NCI-H748 treated with DMSO at 0.1 percent for 48 hours (cell line): ENCODE measurements at regions not wholly inside any gene's neighbourhood (a gene's known extent, or its start where the extent isn't known, plus 50 kb on each side); places are given as distances from the start of the nearest gene placed in this dataset.

ENCODE experiments used
- DNase-seq: peaks from one replicate; lab custom pipeline; 2025; lab: John Stamatoyannopoulos, UW

DNA sequence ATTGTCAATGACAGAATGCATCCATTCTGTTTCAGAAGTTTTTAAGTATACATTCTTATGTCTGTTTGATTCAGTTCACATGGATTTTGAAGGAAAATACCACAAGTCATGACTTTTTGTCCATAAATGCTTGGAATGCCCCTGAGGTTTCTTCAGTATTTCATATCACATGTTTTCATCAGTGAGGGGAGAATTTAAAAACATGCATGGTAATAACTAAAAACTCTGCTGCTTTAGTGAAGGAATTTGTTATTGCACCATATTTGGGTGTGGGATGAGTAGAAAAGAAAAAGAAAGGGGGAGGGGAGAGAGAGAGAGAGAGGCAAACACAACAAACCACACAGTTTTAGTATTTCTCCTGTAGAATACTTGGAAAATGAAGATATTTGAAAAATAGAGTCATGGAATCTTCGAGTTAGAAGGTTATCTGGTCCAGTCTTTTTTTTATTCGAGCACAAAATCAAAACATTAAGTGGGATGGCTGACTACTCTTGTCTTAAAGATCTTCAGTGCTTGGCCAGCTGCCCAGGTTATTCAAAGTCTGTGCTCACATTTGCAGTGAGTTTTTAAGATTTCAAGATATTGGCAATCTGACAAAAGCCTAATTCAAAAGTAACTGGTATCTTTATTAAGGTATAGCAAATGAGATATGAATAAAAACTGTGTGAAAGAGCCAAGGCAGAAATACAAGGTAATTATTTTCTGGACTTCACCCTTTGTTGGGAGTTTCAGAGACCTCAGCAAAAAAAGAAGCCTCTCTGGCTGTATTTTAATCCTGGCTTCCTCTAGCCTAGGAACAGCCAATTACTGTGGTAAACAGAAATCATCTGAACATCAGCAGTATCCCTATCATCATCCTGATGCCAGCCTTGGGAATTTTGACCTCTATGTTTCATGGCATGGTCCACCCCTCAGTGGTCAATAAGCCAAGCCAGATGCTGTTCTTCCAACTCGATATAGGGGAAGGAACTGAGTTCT lies 687.9 kb upstream of the CITED2 start:
- DNase-seq = no peak

DNA sequence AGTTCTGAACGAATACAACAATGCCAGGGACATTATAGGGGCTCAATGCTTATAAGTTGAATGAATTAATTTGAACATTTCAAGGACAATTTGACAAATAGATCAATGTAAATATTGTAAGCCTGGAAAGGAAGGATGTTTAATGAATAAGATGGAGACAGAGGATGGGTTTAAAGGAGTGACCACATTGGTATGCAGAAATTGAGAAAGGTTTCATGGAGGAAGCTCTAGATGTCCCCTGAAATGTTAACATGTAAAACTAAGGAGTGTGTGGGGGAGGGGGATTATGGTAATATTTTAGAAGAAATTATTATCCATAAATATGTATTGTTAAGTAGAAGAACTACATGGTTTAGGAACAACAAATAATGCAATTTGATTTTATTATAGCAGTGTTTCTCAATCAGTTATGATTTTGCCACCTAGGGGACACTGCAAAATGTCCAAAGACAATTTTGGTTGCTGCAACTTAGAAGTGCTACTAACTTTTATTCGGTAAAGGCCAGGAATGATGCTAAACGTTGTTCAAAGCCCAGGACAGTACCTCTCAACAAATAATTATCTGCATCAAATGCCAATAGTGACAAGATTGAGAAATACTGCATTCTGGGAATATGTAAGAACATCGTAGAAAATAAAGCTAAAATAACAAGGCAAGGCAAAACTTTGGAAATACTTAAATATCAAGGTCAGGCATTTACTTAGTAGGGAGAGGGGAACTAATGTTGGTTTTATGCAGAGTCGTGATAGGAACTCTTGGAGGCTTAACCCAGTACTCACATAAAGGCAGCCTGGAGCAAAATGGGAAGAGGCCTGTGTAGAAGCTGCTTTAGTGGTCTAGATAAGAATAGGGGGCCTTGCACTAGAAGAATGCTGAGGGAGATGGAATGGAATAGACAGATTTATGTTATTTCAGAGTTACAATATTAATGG lies 686.9 kb upstream of the CITED2 start:
- no peak for DNase-seq

DNA sequence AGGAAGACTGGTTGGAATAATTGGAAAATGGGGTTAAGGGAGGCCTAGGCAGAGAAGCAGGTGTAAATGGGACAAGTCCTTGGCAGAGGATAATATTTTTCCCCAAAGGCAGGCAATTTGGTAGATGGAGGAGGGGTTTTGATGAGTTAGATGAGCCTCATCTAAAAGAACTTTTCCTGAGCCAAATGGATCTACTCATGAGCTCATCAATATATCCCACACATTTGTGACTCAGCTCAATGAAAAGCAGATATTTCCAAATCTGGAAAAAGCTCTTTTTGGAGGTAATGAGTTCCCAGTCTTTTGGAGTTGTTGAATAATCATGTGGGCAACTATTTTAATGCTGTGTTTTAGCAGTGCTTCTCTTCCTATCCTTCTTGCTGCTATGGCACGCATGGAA lies 685.5 kb upstream of the CITED2 start:
- DNase-seq = no peak

DNA sequence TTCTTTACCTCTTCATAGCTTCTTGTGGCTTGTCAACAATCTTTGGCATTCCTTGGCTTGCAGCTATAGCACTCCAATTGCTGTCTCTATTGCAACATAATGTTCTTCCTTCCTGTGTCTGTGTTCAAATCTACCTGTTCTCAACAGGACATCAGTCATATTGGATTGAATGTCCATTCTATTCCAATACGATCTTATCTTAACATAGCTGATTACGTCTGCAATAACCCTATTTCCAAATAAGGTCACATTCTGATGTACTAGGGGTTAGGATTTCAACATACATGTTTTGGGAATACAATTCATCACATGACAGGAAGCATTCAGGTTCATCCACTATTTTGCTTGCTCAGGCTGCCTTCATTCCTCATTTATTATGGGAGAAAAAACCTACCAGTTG lies 684.4 kb upstream of the CITED2 start:
- no peak for DNase-seq

DNA sequence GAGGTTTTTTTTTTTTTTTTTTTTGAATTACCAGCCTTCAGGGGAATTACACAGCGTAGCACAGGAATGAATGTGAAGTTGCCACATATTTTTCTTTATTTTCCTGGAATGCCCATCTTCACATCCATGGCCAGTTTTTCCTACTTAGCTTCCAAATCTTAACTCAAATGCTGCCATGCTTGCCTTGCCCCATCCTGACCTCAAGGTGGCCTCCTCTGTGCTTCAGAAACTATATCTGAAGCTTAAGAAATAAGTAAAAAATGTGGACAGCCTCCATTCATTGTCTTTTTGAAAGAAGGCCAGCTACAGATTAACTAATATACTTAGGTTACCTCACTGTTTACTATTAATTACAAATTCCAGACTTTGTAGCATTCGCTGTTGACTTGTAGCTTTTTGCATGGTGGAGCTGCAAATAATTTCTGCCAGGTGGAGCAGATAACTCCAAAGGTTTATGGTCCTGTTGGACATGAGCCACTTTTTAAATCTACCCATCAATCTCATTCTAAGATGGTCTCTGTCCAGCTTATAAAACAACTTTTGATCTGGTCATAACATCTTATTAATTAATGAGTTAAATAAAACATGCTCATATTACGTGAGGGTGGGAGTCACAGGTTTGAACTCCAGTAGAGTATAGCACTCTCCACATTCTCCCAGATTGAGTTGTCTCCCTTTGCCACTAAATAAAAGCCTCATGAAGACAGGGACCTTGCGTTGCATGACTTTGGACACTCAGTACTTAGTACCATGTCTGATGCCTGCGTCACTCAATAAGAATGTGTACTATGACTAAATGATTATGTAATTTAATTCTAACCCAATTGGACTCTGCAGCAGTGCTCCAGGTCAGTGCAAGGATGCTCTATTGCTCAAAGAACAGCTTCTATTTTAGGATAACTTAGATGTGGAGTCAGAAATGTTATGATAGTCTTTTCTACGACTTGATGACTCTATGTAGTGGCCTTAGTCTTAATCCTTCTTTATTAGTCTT lies 678.6 kb upstream of the CITED2 start:
- DNase-seq = no peak

DNA sequence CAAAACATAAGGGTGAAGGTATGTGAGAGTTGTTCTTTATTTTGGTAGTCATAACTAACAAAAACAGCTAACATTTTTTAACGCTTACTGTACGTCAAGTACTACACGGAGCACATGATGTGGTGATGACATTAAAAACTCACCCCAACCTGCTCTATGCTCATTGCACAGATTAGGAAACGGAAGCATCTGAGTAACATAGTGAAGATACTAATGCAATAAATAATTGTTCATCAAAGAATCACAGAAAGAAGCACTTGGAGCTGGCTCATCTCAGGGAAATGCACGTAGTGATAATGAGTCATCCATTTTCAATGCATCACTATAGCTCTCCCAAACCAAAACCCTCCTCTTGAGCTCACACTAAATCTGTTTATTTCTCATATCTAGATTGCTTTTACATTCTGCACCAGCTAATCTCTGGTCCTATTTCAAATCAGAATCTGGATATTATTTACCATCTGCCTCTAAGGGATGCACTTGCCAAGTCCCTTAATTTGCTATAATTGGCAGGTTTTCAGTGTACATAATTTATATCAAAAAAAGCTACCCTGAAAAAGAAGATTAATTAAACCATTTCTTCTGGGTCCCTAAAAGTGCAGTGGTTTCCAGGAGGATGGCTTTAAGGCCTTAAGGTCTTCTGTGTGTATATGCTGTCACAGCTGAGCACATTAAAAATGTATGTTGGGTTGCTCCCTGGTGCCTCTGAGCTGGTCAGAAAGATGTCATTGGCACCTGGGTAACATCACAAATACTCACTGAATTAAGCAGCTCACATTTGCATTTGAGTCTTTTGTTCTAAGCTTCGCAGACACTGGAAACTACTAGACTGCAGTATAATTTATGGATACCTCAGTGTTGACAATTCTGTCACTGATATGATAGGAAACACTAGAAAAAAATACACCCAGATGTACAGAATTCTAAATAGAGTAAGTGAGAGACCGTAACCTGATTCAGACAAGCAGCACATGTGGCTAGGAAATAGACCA lies 677.4 kb upstream of the CITED2 start:
- no peak for DNase-seq

DNA sequence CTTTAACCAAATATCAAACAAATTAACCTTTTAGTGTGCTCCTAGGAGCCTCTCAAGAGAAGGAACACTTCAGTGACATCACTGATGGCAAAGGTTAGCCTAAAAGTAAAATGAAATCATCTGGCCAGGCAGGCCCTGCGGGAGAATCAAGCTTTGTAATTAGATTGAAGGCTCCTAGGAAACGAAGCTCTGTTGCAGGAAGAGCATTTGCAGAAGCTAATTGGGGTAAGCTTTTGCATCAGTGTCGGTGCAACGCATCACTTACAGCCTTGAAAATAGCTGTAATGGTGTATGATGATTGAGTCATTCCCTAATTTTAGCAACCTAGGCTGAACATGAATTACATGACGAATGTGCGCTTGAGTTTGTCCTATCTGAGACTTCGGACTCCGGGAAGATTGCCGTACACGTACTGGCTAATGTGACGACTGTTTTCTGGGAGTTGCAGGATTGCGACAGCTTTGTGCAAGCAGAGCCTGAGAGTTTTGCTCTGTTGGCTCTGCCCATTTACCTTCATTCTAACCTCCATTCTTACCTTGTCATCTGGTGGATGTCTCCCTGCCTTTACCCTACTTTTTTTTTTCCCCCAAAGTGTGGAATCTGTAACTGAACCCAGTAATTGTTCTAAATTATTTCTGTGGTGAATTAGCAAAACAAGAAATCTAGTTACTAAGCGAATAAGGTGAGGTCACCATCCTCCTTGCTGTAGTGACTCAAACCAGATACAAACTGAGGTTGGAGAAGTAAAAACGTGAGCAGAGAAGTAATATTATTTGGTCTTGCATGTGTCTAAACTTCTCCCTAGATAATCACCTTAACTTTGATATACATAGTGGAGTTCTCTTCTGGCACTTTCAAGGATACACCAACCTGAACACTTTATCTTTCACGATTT lies 675.9 kb upstream of the CITED2 start:
- DNase-seq = no peak

DNA sequence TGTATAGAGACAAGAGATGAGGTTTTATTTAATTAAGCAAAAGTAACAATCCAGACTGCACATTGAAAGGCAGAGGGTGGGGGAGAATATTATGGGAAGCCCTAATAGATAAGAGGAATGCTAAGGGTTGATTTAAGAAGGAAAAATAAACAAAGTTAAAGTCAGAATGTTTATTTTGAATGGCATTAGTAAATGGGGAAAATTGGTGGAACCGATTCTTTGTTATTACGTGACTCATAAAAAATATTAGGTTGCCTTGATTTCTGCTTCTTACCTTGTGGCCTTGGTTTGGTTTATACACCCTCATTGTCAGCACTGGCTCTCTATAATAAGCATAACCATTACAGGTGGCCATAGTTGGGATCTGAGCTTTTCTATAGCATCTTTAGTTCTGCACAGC lies 674.8 kb upstream of the CITED2 start:
- no peak for DNase-seq

DNA sequence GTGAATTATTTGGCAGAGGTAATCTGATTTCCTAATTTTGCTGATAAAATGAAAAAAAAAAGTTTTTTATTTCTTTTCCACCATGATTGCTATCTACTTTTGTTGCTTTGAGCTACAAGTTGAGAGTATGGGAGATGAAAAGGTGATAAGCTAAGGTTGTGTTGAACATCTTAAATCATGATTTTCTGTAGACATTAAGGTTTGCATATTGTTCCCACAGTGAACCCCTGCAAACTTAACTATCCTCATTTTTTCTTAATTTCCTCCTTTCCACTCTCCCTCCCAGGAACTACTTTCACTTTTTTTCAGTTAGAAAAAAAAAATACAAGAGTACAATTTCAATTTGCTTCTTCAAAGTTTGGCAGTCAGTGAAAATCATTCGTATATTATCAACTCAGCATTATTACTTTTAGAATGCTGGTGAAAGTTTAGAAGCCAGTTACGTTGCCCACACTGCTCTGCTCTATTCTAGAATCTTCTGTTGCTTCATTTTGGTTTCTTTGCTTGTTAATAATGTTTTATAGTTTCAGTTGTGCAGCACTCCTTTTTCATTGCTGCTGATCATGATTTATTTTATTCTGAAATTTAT lies 673.8 kb upstream of the CITED2 start:
- no peak for DNase-seq

DNA sequence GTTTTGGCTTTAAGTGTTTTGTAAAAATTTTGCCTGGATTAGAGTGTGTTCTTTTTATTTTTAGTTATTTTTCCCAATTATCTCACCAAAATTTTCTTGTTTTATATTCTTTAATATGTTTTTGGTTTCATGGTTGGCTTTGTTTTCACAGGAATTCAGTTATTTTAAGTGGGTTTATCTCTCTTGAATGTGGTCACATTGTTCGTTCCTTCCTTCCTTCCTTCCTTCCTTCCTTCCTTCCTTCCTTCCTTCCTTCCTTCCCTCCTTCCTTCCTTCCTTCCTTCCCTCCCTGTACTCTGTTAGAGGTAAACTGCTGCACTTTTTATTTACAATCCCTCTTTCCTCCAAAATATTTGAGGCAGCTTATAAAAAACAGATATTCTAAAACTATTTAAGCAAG lies 672.9 kb upstream of the CITED2 start:
- no peak for DNase-seq

DNA sequence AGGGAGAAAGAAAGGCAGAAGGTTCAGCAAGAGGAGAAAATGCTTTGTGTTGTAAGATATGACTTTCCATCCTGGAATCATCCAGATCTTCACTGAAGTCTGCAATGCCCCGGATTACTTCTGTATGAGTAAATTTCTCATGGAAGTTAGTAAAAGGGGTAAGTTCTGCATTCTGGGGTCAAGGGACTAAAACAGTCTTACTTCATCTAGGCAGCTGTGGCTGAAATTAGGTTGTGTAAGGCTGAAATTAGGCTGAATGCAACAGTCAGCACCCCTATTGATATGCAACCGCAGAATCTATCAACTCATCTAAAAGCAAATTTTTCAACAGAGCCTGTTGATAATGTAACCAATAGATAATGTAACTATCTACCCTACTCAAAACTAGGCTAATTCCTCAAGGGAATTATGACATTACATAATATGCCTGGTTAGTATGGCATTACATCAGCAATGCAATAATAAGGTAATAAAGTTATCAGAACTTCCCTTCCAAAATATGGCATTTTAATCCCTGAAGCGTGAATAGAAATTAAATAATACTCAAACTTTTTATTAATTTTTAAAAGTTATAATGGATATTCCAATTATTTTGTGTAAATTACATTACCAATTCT lies 671.7 kb upstream of the CITED2 start:
- DNase-seq = no peak

DNA sequence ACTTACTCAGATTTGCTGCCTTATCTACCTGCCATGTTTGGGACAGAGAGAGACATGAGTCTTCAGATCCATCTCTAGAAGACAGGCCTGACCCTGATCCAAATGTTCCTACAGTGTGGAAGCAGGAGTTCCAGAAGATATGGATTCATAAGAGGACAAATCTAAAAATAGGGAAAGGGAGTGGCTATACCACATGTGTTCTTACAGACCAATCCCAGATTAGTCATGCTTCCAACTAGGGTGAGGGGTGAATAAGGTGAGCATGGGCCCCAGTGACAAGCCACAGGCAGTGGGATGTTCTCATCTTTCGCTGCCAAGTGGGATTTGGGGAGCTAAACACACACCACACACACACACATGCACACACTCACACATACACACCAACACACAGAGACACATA lies 670.7 kb upstream of the CITED2 start:
- DNase-seq = no peak

DNA sequence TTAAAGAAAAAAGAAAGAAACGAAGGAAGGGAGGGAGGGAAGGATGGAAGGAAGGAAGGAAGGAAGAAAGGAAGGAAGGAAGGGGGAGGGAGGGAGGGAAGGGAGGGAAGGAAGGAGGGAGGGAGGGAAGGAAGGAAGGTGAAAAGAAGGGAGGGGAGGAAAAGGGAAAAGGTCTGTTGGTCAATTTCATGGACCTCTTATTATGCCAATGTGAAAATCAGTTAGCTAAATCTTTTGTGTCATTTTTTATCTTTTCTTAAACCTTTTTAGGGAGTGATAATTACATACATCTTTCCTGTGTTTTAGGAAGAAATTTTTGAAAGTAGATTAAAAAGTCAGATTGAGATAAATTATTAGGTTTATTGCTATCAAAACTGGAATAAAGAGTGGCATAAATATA lies 670.2 kb upstream of the CITED2 start:
- DNase-seq = no peak

DNA sequence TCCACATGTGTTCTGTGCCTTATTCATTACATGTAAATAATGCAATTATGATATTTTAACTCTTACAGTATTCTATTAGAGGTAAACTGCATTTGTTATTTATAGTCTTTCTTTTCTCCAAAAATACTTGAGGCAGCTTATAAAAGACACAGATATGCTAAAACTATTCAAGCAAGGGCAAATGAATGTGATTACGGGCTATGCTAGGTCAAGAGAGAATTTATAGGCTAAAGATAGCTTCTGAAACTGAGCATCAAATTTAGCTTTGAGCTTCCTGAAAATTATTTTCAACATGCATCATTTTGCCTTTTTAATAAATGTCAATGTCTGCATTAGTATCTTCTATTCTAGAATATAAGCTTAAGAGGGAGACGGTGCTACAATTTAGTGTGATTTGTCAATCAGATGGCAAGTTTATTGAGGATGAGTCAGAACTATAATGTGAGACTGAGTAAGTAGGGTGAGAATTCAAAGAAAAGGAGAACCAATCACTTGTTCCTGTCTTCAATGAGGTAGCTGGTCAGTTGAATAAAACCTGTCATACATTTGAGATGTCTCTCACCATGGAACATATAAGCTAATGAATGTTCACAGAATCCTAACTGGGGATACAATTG lies 669.4 kb upstream of the CITED2 start:
- DNase-seq = no peak

DNA sequence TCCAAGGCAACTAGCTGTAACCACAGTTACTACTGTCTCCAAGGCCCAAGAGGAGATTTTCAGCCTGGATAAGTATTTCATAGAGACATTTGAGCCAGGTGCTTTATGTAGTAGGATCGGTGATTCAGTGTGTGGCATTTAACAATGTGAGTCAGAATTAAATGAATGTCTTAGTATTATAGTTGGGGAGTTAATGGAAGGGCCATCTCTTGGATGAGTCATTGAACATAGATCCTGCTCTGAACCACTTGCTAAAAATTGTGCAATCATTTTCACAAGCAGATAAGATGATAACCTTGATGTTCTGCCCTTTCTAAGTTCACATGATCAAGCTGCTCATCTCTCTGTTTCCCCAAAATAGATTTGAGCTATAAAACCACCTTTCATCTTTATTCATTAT lies 668.9 kb upstream of the CITED2 start:
- DNase-seq = no peak

DNA sequence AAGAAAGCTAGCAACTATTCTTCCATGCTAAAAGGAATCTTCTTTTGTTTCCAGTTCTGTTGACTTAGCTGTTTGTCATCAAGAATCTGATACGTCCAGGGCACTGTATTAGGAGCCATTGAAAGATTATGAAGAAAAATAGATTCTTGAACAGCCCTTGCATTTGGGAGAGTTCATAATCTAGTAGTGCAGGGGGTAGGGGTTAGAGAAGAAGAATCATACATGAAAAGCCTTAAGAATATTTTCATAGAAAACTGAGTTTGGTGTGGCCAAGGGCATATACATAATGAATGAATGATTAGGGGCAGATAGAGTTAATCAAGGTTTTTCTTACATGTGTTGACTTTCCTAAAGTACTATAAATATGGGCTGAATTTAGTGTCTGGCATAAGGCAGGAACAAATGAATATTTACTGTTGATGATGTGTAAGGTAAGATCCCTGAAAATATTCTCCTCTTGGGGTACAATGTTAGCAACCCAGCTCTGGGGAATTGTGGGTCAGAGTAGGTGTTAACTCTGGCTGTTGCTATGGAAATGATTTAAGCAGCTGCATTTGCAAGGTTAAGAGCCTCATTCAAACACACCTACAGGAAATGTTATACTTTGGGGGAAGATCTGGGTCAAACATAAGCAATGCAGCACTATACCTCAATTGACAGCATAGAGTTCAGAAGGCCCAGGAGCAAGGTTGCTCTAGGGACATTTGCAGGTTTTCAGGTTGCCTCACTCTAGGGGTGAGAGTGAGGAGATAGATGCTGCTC lies 667.3 kb upstream of the CITED2 start:
- no peak for DNase-seq

DNA sequence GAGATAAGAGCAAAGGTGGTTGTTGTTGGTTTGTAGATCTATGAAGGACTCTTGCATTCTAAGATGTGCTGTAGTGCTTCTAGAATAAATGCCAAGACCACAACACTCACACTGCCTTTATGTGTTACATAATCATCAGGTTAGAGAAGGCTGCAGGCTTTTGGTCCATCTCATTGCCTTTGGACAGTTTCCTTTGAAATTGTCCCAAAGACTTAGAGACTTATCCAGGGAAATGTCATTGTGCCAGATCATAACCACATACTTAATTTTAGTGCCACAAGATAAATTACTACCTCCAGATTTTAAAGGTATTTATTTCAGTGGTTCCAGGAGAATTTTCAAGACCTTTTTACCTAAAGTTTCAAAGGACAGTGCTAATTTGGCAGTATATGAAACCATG lies 666.6 kb upstream of the CITED2 start:
- DNase-seq = no peak
